ENCODE measurements at regions not wholly inside any gene's neighbourhood (a gene's known extent, or its start where the extent isn't known, plus 50 kb on each side); places are given as distances from the start of the nearest gene placed in this dataset.

DNA sequence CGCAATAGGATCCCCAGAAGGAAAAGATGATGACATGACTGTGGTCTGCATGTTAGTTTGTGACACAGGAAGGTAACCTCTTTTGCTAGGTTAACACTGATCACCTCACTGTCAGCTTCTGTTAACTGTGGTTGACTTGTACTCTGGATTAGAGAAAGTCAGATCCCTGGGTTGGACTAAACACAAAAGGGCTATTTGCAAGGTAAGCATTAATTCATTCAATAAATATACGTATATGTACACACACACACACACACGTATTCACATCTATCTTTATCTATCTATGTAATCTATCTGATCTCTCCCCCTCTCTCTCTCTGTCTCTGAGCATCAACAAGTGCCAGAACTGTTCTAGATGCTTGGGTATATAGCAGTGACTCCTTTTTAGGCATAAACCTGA, 136.1 kb upstream of the SNX19 start:
- TF ChIP-seq, protein P1, sequence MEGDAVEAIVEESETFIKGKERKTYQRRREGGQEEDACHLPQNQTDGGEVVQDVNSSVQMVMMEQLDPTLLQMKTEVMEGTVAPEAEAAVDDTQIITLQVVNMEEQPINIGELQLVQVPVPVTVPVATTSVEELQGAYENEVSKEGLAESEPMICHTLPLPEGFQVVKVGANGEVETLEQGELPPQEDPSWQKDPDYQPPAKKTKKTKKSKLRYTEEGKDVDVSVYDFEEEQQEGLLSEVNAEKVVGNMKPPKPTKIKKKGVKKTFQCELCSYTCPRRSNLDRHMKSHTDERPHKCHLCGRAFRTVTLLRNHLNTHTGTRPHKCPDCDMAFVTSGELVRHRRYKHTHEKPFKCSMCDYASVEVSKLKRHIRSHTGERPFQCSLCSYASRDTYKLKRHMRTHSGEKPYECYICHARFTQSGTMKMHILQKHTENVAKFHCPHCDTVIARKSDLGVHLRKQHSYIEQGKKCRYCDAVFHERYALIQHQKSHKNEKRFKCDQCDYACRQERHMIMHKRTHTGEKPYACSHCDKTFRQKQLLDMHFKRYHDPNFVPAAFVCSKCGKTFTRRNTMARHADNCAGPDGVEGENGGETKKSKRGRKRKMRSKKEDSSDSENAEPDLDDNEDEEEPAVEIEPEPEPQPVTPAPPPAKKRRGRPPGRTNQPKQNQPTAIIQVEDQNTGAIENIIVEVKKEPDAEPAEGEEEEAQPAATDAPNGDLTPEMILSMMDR (IDR thresholded peaks at IDR 0.05) = no peak
- TF ChIP-seq POLR2AphosphoS5 (IDR thresholded peaks at IDR 0.05; ENCODE audit: insufficient read depth in 1 of 2, low read depth in 1 of 2) = no peak
